ENCODE measurements at regions not wholly inside any gene's neighbourhood (a gene's known extent, or its start where the extent isn't known, plus 50 kb on each side); places are given as distances from the start of the nearest gene placed in this dataset.

DNA sequence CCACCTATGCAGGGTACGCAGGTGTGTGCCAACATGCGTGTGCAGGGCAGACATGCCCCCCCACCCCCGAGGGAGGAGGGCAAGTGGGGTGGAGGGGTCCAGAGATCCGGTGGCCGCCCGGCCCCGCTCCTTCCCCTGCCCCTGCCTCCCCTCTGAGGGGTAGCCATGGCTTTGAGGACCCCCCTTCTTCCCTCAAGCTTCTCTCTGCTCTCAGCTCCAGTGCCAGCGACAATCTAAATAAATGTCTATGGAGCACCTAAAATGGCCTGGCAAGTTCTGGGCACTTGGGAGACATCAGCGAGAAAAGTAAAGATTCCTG lies 91.9 kb downstream of the ZFP36L2 start:
- TF ChIP-seq EZH2 (IDR thresholded peaks at IDR 0.05; ENCODE audit: low read length): no peak
- TF ChIP-seq, protein P1, sequence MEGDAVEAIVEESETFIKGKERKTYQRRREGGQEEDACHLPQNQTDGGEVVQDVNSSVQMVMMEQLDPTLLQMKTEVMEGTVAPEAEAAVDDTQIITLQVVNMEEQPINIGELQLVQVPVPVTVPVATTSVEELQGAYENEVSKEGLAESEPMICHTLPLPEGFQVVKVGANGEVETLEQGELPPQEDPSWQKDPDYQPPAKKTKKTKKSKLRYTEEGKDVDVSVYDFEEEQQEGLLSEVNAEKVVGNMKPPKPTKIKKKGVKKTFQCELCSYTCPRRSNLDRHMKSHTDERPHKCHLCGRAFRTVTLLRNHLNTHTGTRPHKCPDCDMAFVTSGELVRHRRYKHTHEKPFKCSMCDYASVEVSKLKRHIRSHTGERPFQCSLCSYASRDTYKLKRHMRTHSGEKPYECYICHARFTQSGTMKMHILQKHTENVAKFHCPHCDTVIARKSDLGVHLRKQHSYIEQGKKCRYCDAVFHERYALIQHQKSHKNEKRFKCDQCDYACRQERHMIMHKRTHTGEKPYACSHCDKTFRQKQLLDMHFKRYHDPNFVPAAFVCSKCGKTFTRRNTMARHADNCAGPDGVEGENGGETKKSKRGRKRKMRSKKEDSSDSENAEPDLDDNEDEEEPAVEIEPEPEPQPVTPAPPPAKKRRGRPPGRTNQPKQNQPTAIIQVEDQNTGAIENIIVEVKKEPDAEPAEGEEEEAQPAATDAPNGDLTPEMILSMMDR (optimal IDR thresholded peaks at IDR 0.05 in 1 of 3, IDR thresholded peaks at IDR 0.05 in 1 of 3, conservative IDR thresholded peaks at IDR 0.05 in 1 of 3; ENCODE audit: extremely low read depth in 1 of 3, insufficient read depth in 2 of 3, low read length in 3 of 3): no peak

Data from keratinocyte (primary cell).